ENCODE measurements at regions not wholly inside any gene's neighbourhood (a gene's known extent, or its start where the extent isn't known, plus 50 kb on each side); places are given as distances from the start of the nearest gene placed in this dataset.

- TF ChIP-seq PBX3 (IDR thresholded peaks at IDR 0.05) (0 out of 2 replicates have a peak, but pooled peaks have one; percentile 48), HOXA7 (CRISPR knock-in tag; IDR thresholded peaks at IDR 0.05) (no peak), RCOR1 (IDR thresholded peaks at IDR 0.05; ENCODE audit: low read depth, low read length) (no peak), POLR2A (IDR thresholded peaks at IDR 0.05; ENCODE audit: low read length) (no peak), HES2 (IDR thresholded peaks at IDR 0.05) (no peak), ZFP36 (IDR thresholded peaks at IDR 0.05; ENCODE audit: borderline replicate concordance, partially characterized antibody) (no peak), PHF8 (IDR thresholded peaks at IDR 0.05; ENCODE audit: borderline replicate concordance, low read depth) (no peak), ZSCAN20 (CRISPR knock-in tag; IDR thresholded peaks at IDR 0.05) (no peak), MYC (IDR thresholded peaks at IDR 0.05; ENCODE audit: borderline replicate concordance, low read length) (no peak), NR3C1 (IDR thresholded peaks at IDR 0.05) (no peak), ESRRA (IDR thresholded peaks at IDR 0.05; ENCODE audit: borderline replicate concordance, low read length) (no peak), FOXS1 (CRISPR knock-in tag; IDR thresholded peaks at IDR 0.05) (no peak), TP53 (CRISPR knock-in tag; IDR thresholded peaks at IDR 0.05) (no peak), NFE2L2 (conservative IDR thresholded peaks at IDR 0.05; ENCODE audit: low read length) (no peak), SMC3 (IDR thresholded peaks at IDR 0.05) (no peak), CBX2 (IDR thresholded peaks at IDR 0.05; ENCODE audit: borderline replicate concordance, low read depth) (no peak), MAFK (IDR thresholded peaks at IDR 0.05; ENCODE audit: partially characterized antibody) (peak; percentile 56), HOXB5 (CRISPR knock-in tag; IDR thresholded peaks at IDR 0.05) (no peak), GATA3 (IDR thresholded peaks at IDR 0.05; ENCODE audit: borderline replicate concordance) (peak; percentile 97), RARB (CRISPR knock-in tag; IDR thresholded peaks at IDR 0.05) (no peak), TFCP2L1 (CRISPR knock-in tag; IDR thresholded peaks at IDR 0.05) (no peak), RAD21 (conservative IDR thresholded peaks at IDR 0.05 in 1 of 2, IDR thresholded peaks at IDR 0.05 in 1 of 2) (peak; percentile 1 to 24; a peak in 1 of 5 replicates), HDAC2 (IDR thresholded peaks at IDR 0.05) (no peak), KDM1A (IDR thresholded peaks at IDR 0.05; ENCODE audit: low read depth) (no peak), KDM5A (IDR thresholded peaks at IDR 0.05) (no peak), RFX5 (IDR thresholded peaks at IDR 0.05) (no peak), POLR2AphosphoS2 (conservative IDR thresholded peaks at IDR 0.05; ENCODE audit: low read length) (no peak), RNF2 (IDR thresholded peaks at IDR 0.05; ENCODE audit: borderline replicate concordance, low read depth) (no peak), CEBPB (IDR thresholded peaks at IDR 0.05) (peak; percentile 51 to 83; a peak in 3 of 4 replicates), MAZ (IDR thresholded peaks at IDR 0.05; ENCODE audit: borderline replicate concordance, low read depth, low read length) (no peak), HOXB13 (CRISPR knock-in tag; IDR thresholded peaks at IDR 0.05; ENCODE audit: low read depth) (no peak), SREBF2 (IDR thresholded peaks at IDR 0.05) (no peak), CHD2 (IDR thresholded peaks at IDR 0.05; ENCODE audit: low read length, partially characterized antibody) (no peak), EHMT2 (IDR thresholded peaks at IDR 0.05; ENCODE audit: low read depth) (no peak), HEYL (CRISPR knock-in tag; IDR thresholded peaks at IDR 0.05) (no peak), JUNB (IDR thresholded peaks at IDR 0.05) (peak; percentile 51), FOSB (CRISPR knock-in tag; IDR thresholded peaks at IDR 0.05) (no peak), JUN (IDR thresholded peaks at IDR 0.05) (peak; percentile 29 to 61; a peak in 2 of 5 replicates), CHD4 (IDR thresholded peaks at IDR 0.05; ENCODE audit: borderline replicate concordance) (no peak), ATOH8 (CRISPR knock-in tag; IDR thresholded peaks at IDR 0.05; ENCODE audit: low read depth) (no peak)
- TF ChIP-seq, protein P1, sequence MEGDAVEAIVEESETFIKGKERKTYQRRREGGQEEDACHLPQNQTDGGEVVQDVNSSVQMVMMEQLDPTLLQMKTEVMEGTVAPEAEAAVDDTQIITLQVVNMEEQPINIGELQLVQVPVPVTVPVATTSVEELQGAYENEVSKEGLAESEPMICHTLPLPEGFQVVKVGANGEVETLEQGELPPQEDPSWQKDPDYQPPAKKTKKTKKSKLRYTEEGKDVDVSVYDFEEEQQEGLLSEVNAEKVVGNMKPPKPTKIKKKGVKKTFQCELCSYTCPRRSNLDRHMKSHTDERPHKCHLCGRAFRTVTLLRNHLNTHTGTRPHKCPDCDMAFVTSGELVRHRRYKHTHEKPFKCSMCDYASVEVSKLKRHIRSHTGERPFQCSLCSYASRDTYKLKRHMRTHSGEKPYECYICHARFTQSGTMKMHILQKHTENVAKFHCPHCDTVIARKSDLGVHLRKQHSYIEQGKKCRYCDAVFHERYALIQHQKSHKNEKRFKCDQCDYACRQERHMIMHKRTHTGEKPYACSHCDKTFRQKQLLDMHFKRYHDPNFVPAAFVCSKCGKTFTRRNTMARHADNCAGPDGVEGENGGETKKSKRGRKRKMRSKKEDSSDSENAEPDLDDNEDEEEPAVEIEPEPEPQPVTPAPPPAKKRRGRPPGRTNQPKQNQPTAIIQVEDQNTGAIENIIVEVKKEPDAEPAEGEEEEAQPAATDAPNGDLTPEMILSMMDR (IDR thresholded peaks at IDR 0.05) = no peak
- TF ChIP-seq, protein P2, sequence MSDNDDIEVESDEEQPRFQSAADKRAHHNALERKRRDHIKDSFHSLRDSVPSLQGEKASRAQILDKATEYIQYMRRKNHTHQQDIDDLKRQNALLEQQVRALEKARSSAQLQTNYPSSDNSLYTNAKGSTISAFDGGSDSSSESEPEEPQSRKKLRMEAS (IDR thresholded peaks at IDR 0.05) = peak; percentile 50
- TF ChIP-seq, protein P3, sequence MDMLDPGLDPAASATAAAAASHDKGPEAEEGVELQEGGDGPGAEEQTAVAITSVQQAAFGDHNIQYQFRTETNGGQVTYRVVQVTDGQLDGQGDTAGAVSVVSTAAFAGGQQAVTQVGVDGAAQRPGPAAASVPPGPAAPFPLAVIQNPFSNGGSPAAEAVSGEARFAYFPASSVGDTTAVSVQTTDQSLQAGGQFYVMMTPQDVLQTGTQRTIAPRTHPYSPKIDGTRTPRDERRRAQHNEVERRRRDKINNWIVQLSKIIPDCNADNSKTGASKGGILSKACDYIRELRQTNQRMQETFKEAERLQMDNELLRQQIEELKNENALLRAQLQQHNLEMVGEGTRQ (IDR thresholded peaks at IDR 0.05) = no peak
These were observed 115.9 kb upstream of the EEPD1 start (continued) for GRCh38 chr7:36037121-36037662.
